NT2/D1 (cell line): ENCODE measurements at regions not wholly inside any gene's neighbourhood (a gene's known extent, or its start where the extent isn't known, plus 50 kb on each side); places are given as distances from the start of the nearest gene placed in this dataset.

ENCODE experiments used
- DNase-seq: peaks from one replicate; pipeline ENCODE4 v3.0.0-alpha.2; 2011; ENCODE audit warnings: low read depth, low spot score
- H3K27me3 ChIP-seq: 2 replicates; pipeline ENCODE4 v1.6.0; 2011; ENCODE audit warnings: mild to moderate bottlenecking; ENCODE audit not compliant: insufficient read length, insufficient read depth
- H3K36me3 ChIP-seq: 2 replicates; pipeline ENCODE4 v1.6.1; 2011; ENCODE audit warnings: mild to moderate bottlenecking, low read length, mixed read lengths; ENCODE audit not compliant: insufficient read depth, insufficient read length
- H3K4me1 ChIP-seq: 2 replicates; pipeline ENCODE4 v1.5.1; 2011; ENCODE audit not compliant: insufficient read depth, insufficient read length
- H3K4me3 ChIP-seq: 2 replicates; pipeline ENCODE4 v1.5.1; 2011; ENCODE audit warnings: low read depth; ENCODE audit not compliant: insufficient read length
- H3K9ac ChIP-seq: 2 replicates; pipeline ENCODE4 v1.6.0; 2011; ENCODE audit warnings: low read depth; ENCODE audit not compliant: insufficient read length
- H3K9me3 ChIP-seq: 2 replicates; pipeline ENCODE4 v1.5.1; 2011; ENCODE audit warnings: mild to moderate bottlenecking, low read length; ENCODE audit not compliant: insufficient read depth
- SUZ12 ChIP-seq: IDR thresholded peaks from 2 replicates; pipeline ENCODE4 v1.6.1; 2011; ENCODE audit not compliant: insufficient read length, insufficient read depth; ENCODE audit errors: extremely low read depth
- YY1 ChIP-seq: IDR thresholded peaks from 2 replicates; pipeline ENCODE4 v1.6.1; 2011; ENCODE audit not compliant: insufficient read length, insufficient read depth
- ZNF274 ChIP-seq: IDR thresholded peaks from 2 replicates; pipeline ENCODE4 v1.6.1; 2011; ENCODE audit warnings: mild to moderate bottlenecking, low read depth, low read length

- H3K9ac ChIP-seq, result no peak overlapping the region
These were observed 121.2 kb upstream of the SPRED2 start for GRCh38 chr2:65553504-65554074.

GRCh38 chr2:65551528-65551927, 119.1 kb upstream of the SPRED2 start:
- H3K36me3 ChIP-seq, result no peaks in the 10 kb centered on the region

More at GRCh38 chr2:65553504-65554074, 121.2 kb upstream of the SPRED2 start:
- no peak for TF ChIP-seq YY1
- no peak for TF ChIP-seq ZNF274
- no peak for TF ChIP-seq SUZ12
- DNase-seq, result no peak
- Histone ChIP-seq H3K4me3 (no peak overlapping the region), H3K9me3 (no peaks in the 10 kb centered on the region), H3K36me3 (no peaks in the 10 kb centered on the region), H3K27me3 (peaks cover 49% of the 10 kb centered on the region), H3K4me1 (peaks cover 2% of the 10 kb centered on the region)

GRCh38 chr2:65550246-65550645, 117.8 kb upstream of the SPRED2 start:
- peaks cover 24% of the 10 kb centered on the region for H3K27me3 ChIP-seq
- TF ChIP-seq YY1 (no peak), ZNF274 (no peak), SUZ12 (no peak)
- DNase-seq, result no peak

More at GRCh38 chr2:65551528-65551927, 119.1 kb upstream of the SPRED2 start:
- no peak overlapping the region for H3K9ac ChIP-seq
- TF ChIP-seq ZNF274, result no peak
- peaks cover 2% of the 10 kb centered on the region for H3K4me1 ChIP-seq
- no peak for DNase-seq
- H3K9me3 ChIP-seq, result no peaks in the 10 kb centered on the region
- peaks cover 36% of the 10 kb centered on the region for H3K27me3 ChIP-seq
- no peak overlapping the region for H3K4me3 ChIP-seq

GRCh38 chr2:65549631-65550030, 117.2 kb upstream of the SPRED2 start:
- no peak for TF ChIP-seq YY1
- no peak overlapping the region for H3K4me3 ChIP-seq
- H3K4me1 ChIP-seq, result peaks cover 7% of the 10 kb centered on the region
- H3K9me3 ChIP-seq, result no peaks in the 10 kb centered on the region
- no peak overlapping the region for H3K9ac ChIP-seq
- no peak for DNase-seq
- no peaks in the 10 kb centered on the region for H3K36me3 ChIP-seq
- peaks cover 18% of the 10 kb centered on the region for H3K27me3 ChIP-seq

More at GRCh38 chr2:65550246-65550645, 117.8 kb upstream of the SPRED2 start:
- Histone ChIP-seq H3K9ac (no peak overlapping the region), H3K36me3 (no peaks in the 10 kb centered on the region), H3K4me3 (no peak overlapping the region), H3K4me1 (peaks cover 7% of the 10 kb centered on the region), H3K9me3 (no peaks in the 10 kb centered on the region)

- Histone ChIP-seq H3K9me3 (no peaks in the 10 kb centered on the region), H3K4me1 (peaks cover 7% of the 10 kb centered on the region), H3K36me3 (no peaks in the 10 kb centered on the region), H3K4me3 (no peak overlapping the region), H3K9ac (no peak overlapping the region), H3K27me3 (peaks cover 15% of the 10 kb centered on the region)
- DNase-seq, result no peak
- no peak for TF ChIP-seq SUZ12
- TF ChIP-seq YY1, result no peak
- no peak for TF ChIP-seq ZNF274
These were observed 116.8 kb upstream of the SPRED2 start for GRCh38 chr2:65549257-65549627.

GRCh38 chr2:65548576-65549256, 116.3 kb upstream of the SPRED2 start:
- peaks cover 9% of the 10 kb centered on the region for H3K27me3 ChIP-seq
- H3K9me3 ChIP-seq, result no peaks in the 10 kb centered on the region
- peaks cover 7% of the 10 kb centered on the region for H3K4me1 ChIP-seq
- TF ChIP-seq ZNF274 (no peak), SUZ12 (no peak), YY1 (no peak)
- no peak overlapping the region for H3K9ac ChIP-seq
- no peaks in the 10 kb centered on the region for H3K36me3 ChIP-seq
- no peak for DNase-seq
- no peak overlapping the region for H3K4me3 ChIP-seq

GRCh38 chr2:65548064-65548463, 115.7 kb upstream of the SPRED2 start:
- TF ChIP-seq YY1 (no peak), SUZ12 (no peak), ZNF274 (no peak)
- DNase-seq, result no peak
- H3K36me3 ChIP-seq, result no peaks in the 10 kb centered on the region
- H3K9me3 ChIP-seq, result no peaks in the 10 kb centered on the region
- peaks cover 7% of the 10 kb centered on the region for H3K4me1 ChIP-seq
- H3K4me3 ChIP-seq, result no peak overlapping the region
- H3K27me3 ChIP-seq, result peaks cover 5% of the 10 kb centered on the region
- H3K9ac ChIP-seq, result no peak overlapping the region
